HAP-1 (cell line): ENCODE measurements at regions not wholly inside any gene's neighbourhood (a gene's known extent, or its start where the extent isn't known, plus 50 kb on each side); places are given as distances from the start of the nearest gene placed in this dataset.
A peak's percentile ranks its signal among the peaks of the same experiment; 100 is the strongest.

Experiments used
- DNase-seq, 2 experiments: peaks; one replicate each; pipeline ENCODE4 v3.0.0-alpha.2; 2016 to 2020; ENCODE audit warnings: low spot score in 2 of 2
- H3K27me3 ChIP-seq: fragments of 250-450 bp; sonication (Bioruptor Pico); 2 replicates; pipeline ENCODE4 v1.5.1; 2020; ENCODE audit warnings: low read depth, mild to moderate bottlenecking, moderate library complexity
- H3K36me3 ChIP-seq: fragments of 250-450 bp; sonication (Bioruptor Pico); replicated peaks from 2 replicates; pipeline ENCODE4 v1.5.1; 2020; ENCODE audit warnings: mild to moderate bottlenecking
- H3K4me1 ChIP-seq: fragments of 250-450 bp; sonication (Bioruptor Pico); 2 replicates; pipeline ENCODE4 v1.5.1; 2020; ENCODE audit warnings: mild to moderate bottlenecking
- H3K4me3 ChIP-seq: fragments of 250-450 bp; sonication (Bioruptor Pico); 2 replicates; pipeline ENCODE4 v1.5.1; 2020; ENCODE audit warnings: mild to moderate bottlenecking, moderate library complexity
- H3K9me3 ChIP-seq: fragments of 250-450 bp; sonication (Bioruptor Pico); 2 replicates; pipeline ENCODE4 v1.5.1; 2020; ENCODE audit warnings: mild to moderate bottlenecking, moderate library complexity
- in situ Hi-C: fragments of 300-500 bp; cut with MboI; formaldehyde crosslinking; loops from 3 replicates; pipeline ENCODE4 v1.14.3; 2020; ENCODE audit warnings: low sequenced_read_pairs, inconsistent platforms, mixed read lengths

GRCh38 chrX:69022430-69022829 lies 142.8 kb downstream of the PJA1 start:
- in situ Hi-C loops = no loop called here
- H3K4me1 ChIP-seq = no peaks in the 10 kb centered on the region
- no peaks in the 10 kb centered on the region for H3K27me3 ChIP-seq
- H3K4me3 ChIP-seq = no peak overlapping the region
- no peak for DNase-seq
- H3K9me3 ChIP-seq = no peaks in the 10 kb centered on the region
- no peaks in the 10 kb centered on the region for H3K36me3 ChIP-seq

GRCh38 chrX:69021141-69021960 lies 143.9 kb downstream of the PJA1 start:
- H3K27me3 ChIP-seq = no peaks in the 10 kb centered on the region
- in situ Hi-C loops = no loop called here
- H3K36me3 ChIP-seq = no peaks in the 10 kb centered on the region
- H3K9me3 ChIP-seq = no peaks in the 10 kb centered on the region
- H3K4me3 ChIP-seq = no peak overlapping the region
- no peaks in the 10 kb centered on the region for H3K4me1 ChIP-seq
- peak in 1 of 2 experiments; percentile 39 for DNase-seq

- Histone ChIP-seq H3K4me1 (no peaks in the 10 kb centered on the region), H3K9me3 (no peaks in the 10 kb centered on the region), H3K27me3 (no peaks in the 10 kb centered on the region), H3K36me3 (no peaks in the 10 kb centered on the region), H3K4me3 (no peak overlapping the region)
- DNase-seq = no peak
- in situ Hi-C loops = no loop called here
These were observed 144.9 kb downstream of the PJA1 start for GRCh38 chrX:69020316-69020715.

- Histone ChIP-seq H3K4me3 (no peak overlapping the region), H3K9me3 (no peaks in the 10 kb centered on the region), H3K27me3 (no peaks in the 10 kb centered on the region), H3K36me3 (no peaks in the 10 kb centered on the region), H3K4me1 (no peaks in the 10 kb centered on the region)
- in situ Hi-C loops = no loop called here
- DNase-seq = no peak
These were observed 146.0 kb downstream of the PJA1 start for GRCh38 chrX:69019073-69019890.

GRCh38 chrX:69018416-69019072 lies 146.7 kb downstream of the PJA1 start:
- Histone ChIP-seq H3K36me3 (no peaks in the 10 kb centered on the region), H3K4me1 (no peaks in the 10 kb centered on the region), H3K27me3 (no peaks in the 10 kb centered on the region), H3K9me3 (no peaks in the 10 kb centered on the region), H3K4me3 (no peak overlapping the region)
- in situ Hi-C loops = no loop called here
- no peak for DNase-seq

- no peaks in the 10 kb centered on the region for H3K4me1 ChIP-seq
- DNase-seq = no peak
- no peak overlapping the region for H3K4me3 ChIP-seq
- in situ Hi-C loops = no loop called here
- no peaks in the 10 kb centered on the region for H3K9me3 ChIP-seq
- no peaks in the 10 kb centered on the region for H3K27me3 ChIP-seq
- H3K36me3 ChIP-seq = no peaks in the 10 kb centered on the region
These were observed 148.8 kb downstream of the PJA1 start for GRCh38 chrX:69016293-69016941.

DNA sequence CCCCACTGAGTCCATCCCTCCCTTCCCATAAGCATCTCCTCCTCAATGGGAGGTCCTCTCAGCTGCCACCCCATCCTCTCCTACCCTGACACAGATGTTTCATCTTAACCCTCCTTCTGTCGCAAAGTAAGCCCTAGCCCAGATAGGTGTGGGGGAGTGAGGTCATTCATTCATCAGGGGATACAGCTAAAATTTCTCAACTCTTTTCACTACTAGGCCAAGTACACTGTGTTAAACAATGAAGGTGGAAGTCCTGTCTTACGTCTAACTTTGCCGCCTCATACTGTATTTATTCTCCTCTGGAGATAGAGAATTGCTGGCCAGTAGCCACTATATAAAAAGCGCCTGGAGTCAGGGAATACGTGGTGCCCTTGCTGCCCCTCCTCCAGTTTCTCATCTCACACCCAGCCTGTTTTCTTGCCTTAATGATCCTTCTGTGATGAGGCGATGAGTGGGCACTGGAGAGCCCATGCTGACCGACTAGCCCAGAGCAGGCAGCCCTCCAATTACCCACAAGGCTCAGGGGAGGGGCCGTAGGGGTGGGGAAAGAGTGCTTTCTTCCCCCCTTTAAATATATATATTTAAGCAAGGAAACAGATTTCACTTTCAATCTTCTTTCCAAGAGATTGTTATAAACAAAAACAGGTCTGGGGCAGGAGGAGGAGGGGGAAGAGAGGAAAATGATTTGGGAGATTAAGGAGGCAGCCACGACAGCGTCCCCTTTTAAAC lies 149.5 kb downstream of the PJA1 start:
- DNase-seq = no peak
- Histone ChIP-seq H3K36me3 (no peaks in the 10 kb centered on the region), H3K4me1 (no peaks in the 10 kb centered on the region), H3K27me3 (peaks cover 3% of the 10 kb centered on the region; the same call in 1 of the 2 replicates), H3K4me3 (no peak overlapping the region), H3K9me3 (no peaks in the 10 kb centered on the region)
- in situ Hi-C loops = no loop called here

DNA sequence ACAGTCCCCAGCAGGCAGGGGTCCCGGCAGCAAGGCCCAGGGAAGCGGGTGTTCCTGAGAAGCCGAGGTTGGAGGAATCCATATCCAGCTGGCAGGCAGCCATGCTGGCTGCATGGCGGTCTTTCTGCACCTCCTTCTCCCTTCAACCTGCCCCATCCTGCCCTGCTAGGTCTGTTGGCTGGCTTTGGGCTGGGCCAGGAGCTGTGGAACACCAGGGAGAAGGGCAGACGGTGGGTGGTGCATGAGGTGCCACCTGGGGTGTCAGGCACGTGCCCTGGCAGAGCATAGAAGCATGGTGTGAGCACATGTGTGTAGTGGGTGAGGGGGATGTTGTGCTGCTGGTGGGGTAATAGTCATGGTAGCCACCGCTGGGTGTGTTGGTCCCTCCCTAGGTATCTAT lies 150.1 kb downstream of the PJA1 start:
- no peaks in the 10 kb centered on the region for H3K9me3 ChIP-seq
- H3K4me3 ChIP-seq = no peak overlapping the region
- DNase-seq = no peak
- in situ Hi-C loops = no loop called here
- no peaks in the 10 kb centered on the region for H3K4me1 ChIP-seq
- H3K27me3 ChIP-seq = peaks cover 3% of the 10 kb centered on the region; the same call in 1 of the 2 replicates
- H3K36me3 ChIP-seq = no peaks in the 10 kb centered on the region

GRCh38 chrX:69014200-69014599 lies 151.1 kb downstream of the PJA1 start:
- no peaks in the 10 kb centered on the region for H3K36me3 ChIP-seq
- in situ Hi-C loops = no loop called here
- no peak overlapping the region for H3K4me3 ChIP-seq
- no peaks in the 10 kb centered on the region for H3K9me3 ChIP-seq
- no peaks in the 10 kb centered on the region for H3K4me1 ChIP-seq
- no peak for DNase-seq
- peaks cover 5% of the 10 kb centered on the region for H3K27me3 ChIP-seq

- Histone ChIP-seq H3K4me1 (no peaks in the 10 kb centered on the region), H3K27me3 (peaks cover 30% of the 10 kb centered on the region), H3K9me3 (no peaks in the 10 kb centered on the region), H3K4me3 (no peak overlapping the region), H3K36me3 (no peaks in the 10 kb centered on the region)
- no peak for DNase-seq
- in situ Hi-C loops = no loop called here
These were observed 154.9 kb downstream of the PJA1 start for GRCh38 chrX:69010339-69010738.

DNA sequence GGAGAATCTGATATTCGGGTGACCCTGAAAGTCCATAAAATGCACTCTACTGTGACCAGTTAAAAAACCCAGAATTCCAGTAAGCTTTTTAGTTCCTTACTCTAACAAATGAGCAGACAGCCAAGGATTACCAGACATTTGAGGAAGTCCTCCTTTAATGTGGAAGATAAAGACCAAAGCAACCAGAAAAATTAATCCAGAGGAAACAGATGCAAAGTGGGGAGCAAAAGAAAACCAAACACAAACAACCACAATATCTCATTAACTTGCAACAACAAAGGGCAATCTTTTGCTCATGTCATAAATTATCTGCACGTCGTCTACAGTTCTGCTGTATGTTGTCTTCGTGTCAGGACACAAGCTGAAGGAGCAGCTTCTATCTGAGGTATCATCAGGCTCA lies 164.4 kb downstream of the PJA1 start:
- Histone ChIP-seq H3K4me1 (peaks cover 5% of the 10 kb centered on the region), H3K36me3 (no peaks in the 10 kb centered on the region), H3K27me3 (peaks cover 6% of the 10 kb centered on the region), H3K4me3 (no peak overlapping the region), H3K9me3 (no peaks in the 10 kb centered on the region)
- DNase-seq = no peak
- in situ Hi-C loops = no loop called here

- in situ Hi-C loops = no loop called here
- H3K4me3 ChIP-seq = no peak overlapping the region
- H3K27me3 ChIP-seq = peaks cover 4% of the 10 kb centered on the region
- H3K4me1 ChIP-seq = peaks cover 5% of the 10 kb centered on the region
- H3K36me3 ChIP-seq = no peaks in the 10 kb centered on the region
- no peak for DNase-seq
- no peaks in the 10 kb centered on the region for H3K9me3 ChIP-seq
These were observed 165.3 kb downstream of the PJA1 start for GRCh38 chrX:68999931-69000330.

DNA sequence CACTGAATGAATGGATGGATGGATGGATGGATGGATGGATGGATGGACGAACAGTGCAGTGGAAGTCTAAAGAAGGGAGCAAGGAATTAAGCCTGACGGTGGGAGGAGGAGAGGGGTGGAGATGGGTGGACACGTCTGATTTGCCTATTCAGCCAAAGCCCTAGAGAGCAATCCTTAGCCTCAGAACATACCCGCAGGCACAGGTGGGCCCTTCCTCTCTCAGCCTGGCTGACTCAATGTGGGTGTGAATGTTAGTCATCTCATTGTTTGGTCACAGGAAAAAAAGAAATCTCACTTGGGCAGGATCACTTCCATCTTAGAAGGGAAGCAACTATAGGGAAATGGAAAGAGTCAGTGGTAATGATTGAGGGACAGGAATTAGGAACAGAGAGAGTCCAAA lies 165.9 kb downstream of the PJA1 start:
- Histone ChIP-seq H3K27me3 (peaks cover 4% of the 10 kb centered on the region), H3K4me3 (no peak overlapping the region), H3K9me3 (no peaks in the 10 kb centered on the region), H3K36me3 (no peaks in the 10 kb centered on the region), H3K4me1 (peaks cover 5% of the 10 kb centered on the region)
- in situ Hi-C loops = no loop called here
- DNase-seq = peak in 1 of 2 experiments; percentile 5
